C4-2B (cell line): ENCODE measurements at regions not wholly inside any gene's neighbourhood (a gene's known extent, or its start where the extent isn't known, plus 50 kb on each side); places are given as distances from the start of the nearest gene placed in this dataset.

Experiments
- CTCF ChIP-seq: fragments of 450-650 bp; conservative IDR thresholded peaks from 2 replicates; pipeline ENCODE4 v1.5.1; 2017; ENCODE audit warnings: mild to moderate bottlenecking
- ZFX ChIP-seq: fragments of 450-650 bp; IDR thresholded peaks from 2 replicates; pipeline ENCODE4 v1.6.1; 2017

DNA sequence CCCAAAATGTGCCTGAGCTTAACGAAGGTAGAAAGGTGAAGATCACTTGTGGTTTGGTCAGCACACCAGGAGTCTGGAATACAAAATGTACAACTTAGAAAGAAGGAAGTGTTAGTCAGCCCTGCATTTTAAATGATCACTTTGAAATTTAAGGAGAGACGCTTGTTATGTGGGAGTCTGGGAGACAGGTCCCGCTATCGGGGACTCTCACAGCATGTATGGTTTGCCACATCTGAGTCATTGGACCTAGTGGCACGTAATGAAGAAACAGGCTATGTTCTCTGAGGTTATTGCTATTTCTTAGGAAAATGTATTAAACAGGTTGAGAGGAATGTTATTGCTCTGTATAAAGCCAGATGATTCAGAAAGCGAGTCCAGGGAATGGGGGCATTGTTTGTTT lies 2362.5 kb upstream of the WWC1 start:
- no peak for TF ChIP-seq CTCF
- TF ChIP-seq ZFX: no peak
